GM12873 (cell line): ENCODE measurements at regions not wholly inside any gene's neighbourhood (a gene's known extent, or its start where the extent isn't known, plus 50 kb on each side); places are given as distances from the start of the nearest gene placed in this dataset.

Source experiments
- CTCF ChIP-seq: IDR thresholded peaks from 2 replicates; pipeline ENCODE4 v1.5.1; 2012; ENCODE audit warnings: low read depth, mild to moderate bottlenecking, moderate library complexity, low read length, control low read depth; ENCODE audit not compliant: insufficient read depth; ENCODE audit errors: missing control alignments

- TF ChIP-seq CTCF, result no peak
Observed at GRCh38 chr20:20814685-20815084, 102.2 kb upstream of the RALGAPA2 start.

DNA sequence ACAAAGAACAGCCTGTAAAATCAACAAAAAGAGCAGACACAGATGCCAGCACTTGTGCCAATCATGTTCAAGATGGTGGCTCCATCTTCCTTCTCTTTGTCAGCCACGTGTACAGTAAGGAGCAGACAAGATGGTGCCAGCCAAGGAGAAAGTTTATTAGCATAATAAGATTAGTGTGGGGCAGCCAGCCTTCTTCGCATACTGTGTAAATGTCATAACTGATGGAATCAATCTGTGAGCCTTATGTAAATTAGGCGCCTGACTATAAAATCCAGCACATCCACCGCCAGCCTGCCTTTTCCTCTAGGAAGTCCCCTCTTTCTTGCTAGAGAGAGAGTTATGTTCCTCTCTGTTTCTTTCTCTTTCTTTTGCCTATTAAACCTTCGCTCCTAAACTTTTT, 99.7 kb upstream of the RALGAPA2 start:
- TF ChIP-seq CTCF, result no peak

DNA sequence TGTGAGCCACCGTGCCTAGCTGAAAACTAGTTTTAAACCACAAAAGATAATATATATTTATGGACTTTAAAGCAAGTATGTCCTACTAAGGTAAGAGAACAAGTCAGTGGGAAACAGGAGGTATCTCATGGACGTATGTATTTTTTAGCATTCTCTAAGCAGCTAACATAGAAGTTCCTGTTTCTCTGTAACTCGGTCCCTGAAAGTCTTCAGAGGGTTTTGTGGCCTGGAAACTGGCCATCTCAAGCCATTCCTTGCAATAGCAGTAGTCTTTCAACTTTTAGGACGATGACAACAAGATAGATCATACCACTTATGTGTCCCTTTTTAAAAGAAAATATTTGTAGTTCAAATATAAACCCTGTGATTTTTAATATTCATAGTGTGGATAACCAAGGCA, 95.6 kb upstream of the RALGAPA2 start:
- no peak for TF ChIP-seq CTCF

DNA sequence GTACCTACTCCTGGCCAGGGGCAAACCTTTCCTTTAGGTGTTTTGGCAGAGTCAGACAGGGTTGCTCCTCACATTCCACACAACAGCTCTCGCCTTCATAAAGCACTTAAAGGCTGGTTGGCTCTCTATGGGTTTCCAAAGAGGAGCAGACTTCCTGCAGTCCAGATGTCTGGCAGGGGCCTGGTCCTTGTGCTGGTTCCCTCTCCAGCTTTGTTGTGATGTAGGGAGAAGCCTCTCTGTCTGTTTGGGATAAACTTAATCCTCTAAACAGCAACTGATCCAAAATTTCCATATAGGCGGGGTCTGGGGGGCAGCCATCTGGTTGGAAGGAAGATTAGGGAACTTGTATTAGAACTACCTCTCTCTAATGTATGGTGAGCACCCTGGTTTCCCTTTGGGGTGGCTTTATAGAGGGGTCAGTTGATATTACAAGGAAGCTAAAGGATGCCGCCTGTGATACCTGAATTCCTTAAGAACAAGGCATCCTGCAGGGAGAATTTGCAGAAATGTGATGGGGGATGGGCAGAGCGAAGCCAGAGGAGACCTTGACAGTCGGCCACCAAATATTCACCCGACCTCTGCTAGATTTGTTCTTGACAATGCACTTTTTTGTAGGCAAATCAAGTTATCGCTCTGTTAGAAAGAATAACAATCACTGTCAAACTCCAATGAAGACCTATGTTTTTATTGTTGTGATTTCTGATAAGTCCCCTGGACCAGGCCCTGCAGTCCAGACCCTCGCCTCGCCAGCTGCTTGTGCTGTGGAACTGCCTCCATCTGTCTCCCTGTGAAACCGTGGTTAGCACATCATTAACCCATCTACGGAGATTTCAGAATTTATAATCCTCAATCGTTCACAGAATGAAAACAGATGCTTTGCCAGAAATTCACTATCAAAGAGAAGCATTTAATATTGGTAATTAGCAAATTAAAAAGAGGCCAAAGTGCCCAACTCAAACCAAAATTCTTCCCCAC, 94.0 kb upstream of the RALGAPA2 start:
- no peak for TF ChIP-seq CTCF

DNA sequence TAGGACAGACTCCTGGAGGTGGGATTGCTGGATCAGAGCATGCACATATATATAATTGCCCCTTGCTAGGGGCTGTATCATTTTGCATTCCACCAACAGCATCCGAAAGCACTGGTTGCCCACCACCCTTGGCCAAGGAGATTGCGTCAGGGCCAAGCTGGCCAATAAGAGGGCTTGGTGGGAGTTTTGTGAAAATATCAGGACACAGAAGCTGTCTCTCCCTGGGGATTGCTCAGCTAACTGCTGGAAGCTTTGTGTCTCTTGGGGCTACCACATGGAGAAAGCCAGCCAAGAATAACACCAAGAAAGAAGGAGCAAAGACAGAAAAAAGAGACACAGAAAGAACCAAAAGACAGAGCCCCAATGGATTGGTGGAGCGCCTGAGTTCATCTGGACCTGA, 90.6 kb upstream of the RALGAPA2 start:
- TF ChIP-seq CTCF, result no peak

DNA sequence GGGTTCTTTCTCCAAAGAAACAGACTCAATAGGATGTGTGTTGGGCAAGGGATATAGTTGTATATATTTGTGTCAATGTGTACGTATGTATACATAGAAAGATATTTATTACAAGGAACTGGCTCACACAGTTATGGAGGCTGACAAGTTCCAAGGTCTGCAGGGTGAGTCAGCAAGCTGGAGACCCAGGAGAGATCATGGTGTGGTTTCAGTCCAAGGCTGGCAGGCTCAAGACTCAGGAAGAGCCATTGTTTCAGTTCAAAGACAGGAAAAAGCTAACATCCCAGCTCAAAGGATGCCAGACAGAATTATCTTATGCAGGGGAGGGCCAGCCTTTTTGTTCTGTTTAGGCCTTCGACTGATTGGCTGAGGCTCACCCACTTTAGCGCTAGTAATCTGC, 89.9 kb upstream of the RALGAPA2 start:
- no peak for TF ChIP-seq CTCF

GRCh38 chr20:20799716-20800312, 87.4 kb upstream of the RALGAPA2 start:
- no peak for TF ChIP-seq CTCF
